ENCODE measurements at regions not wholly inside any gene's neighbourhood (a gene's known extent, or its start where the extent isn't known, plus 50 kb on each side); places are given as distances from the start of the nearest gene placed in this dataset.

- DNase-seq (ENCODE audit: low read depth): no peak
These were observed 270.3 kb downstream of the KLF6 start for GRCh38 chr10:3514691-3515090.

- DNase-seq (ENCODE audit: low read depth): no peak
These were observed 272.7 kb downstream of the KLF6 start for GRCh38 chr10:3512263-3512662.

- no peak for DNase-seq (ENCODE audit: low read depth)
These were observed 273.5 kb downstream of the KLF6 start for GRCh38 chr10:3511483-3511882.

- no peak for DNase-seq (ENCODE audit: low read depth)
These were observed 274.3 kb downstream of the KLF6 start for GRCh38 chr10:3510741-3511140.

GRCh38 chr10:3509355-3509754, 275.7 kb downstream of the KLF6 start:
- no peak for DNase-seq (ENCODE audit: low read depth)

- no peak for DNase-seq (ENCODE audit: low read depth)
These were observed 281.7 kb downstream of the KLF6 start for GRCh38 chr10:3503299-3503698.

- no peak for DNase-seq (ENCODE audit: low read depth)
These were observed 282.3 kb downstream of the KLF6 start for GRCh38 chr10:3502673-3503072.

GRCh38 chr10:3500408-3500856, 284.6 kb downstream of the KLF6 start:
- DNase-seq (ENCODE audit: low read depth): no peak

- no peak for DNase-seq (ENCODE audit: low read depth)
These were observed 285.9 kb downstream of the KLF6 start for GRCh38 chr10:3499120-3499519.

- DNase-seq (ENCODE audit: low read depth): no peak
These were observed 287.4 kb downstream of the KLF6 start for GRCh38 chr10:3497581-3497980.

GRCh38 chr10:3496138-3496537, 288.9 kb downstream of the KLF6 start:
- no peak for DNase-seq (ENCODE audit: low read depth)

GRCh38 chr10:3495281-3495680, 289.7 kb downstream of the KLF6 start:
- DNase-seq (ENCODE audit: low read depth): no peak

GRCh38 chr10:3494838-3495230, 290.2 kb downstream of the KLF6 start:
- no peak for DNase-seq (ENCODE audit: low read depth)

GRCh38 chr10:3494131-3494837, 290.7 kb downstream of the KLF6 start:
- DNase-seq (ENCODE audit: low read depth): no peak

- DNase-seq (ENCODE audit: low read depth): no peak
These were observed 291.4 kb downstream of the KLF6 start for GRCh38 chr10:3493621-3494020.

GRCh38 chr10:3491571-3491970, 293.4 kb downstream of the KLF6 start:
- no peak for DNase-seq (ENCODE audit: low read depth)

GRCh38 chr10:3487228-3487627, 297.8 kb downstream of the KLF6 start:
- no peak for DNase-seq (ENCODE audit: low read depth)

GRCh38 chr10:3486346-3487065, 298.5 kb downstream of the KLF6 start:
- no peak for DNase-seq (ENCODE audit: low read depth)

- no peak for DNase-seq (ENCODE audit: low read depth)
These were observed 299.8 kb downstream of the KLF6 start for GRCh38 chr10:3485057-3485686.

GRCh38 chr10:3484306-3485056, 300.5 kb downstream of the KLF6 start:
- DNase-seq (ENCODE audit: low read depth): no peak

GRCh38 chr10:3482200-3482993, 302.6 kb downstream of the KLF6 start:
- DNase-seq (ENCODE audit: low read depth): peak; percentile 44

- no peak for DNase-seq (ENCODE audit: low read depth)
These were observed 303.5 kb downstream of the KLF6 start for GRCh38 chr10:3481496-3481895.
